GM12874 (cell line): ENCODE measurements at regions not wholly inside any gene's neighbourhood (a gene's known extent, or its start where the extent isn't known, plus 50 kb on each side); places are given as distances from the start of the nearest gene placed in this dataset.

Experiments used
- CTCF ChIP-seq: IDR thresholded peaks from 2 replicates; pipeline ENCODE4 v1.5.1; 2011; ENCODE audit warnings: low read depth, mild to moderate bottlenecking, control low read depth, low read length, moderate library complexity; ENCODE audit not compliant: insufficient read depth

- no peak for TF ChIP-seq CTCF
Measured at GRCh38 chr4:1565598-1566295, 118.4 kb downstream of the FAM53A start.

GRCh38 chr4:1564535-1565375 is 119.4 kb downstream of the FAM53A start:
- no peak for TF ChIP-seq CTCF

DNA sequence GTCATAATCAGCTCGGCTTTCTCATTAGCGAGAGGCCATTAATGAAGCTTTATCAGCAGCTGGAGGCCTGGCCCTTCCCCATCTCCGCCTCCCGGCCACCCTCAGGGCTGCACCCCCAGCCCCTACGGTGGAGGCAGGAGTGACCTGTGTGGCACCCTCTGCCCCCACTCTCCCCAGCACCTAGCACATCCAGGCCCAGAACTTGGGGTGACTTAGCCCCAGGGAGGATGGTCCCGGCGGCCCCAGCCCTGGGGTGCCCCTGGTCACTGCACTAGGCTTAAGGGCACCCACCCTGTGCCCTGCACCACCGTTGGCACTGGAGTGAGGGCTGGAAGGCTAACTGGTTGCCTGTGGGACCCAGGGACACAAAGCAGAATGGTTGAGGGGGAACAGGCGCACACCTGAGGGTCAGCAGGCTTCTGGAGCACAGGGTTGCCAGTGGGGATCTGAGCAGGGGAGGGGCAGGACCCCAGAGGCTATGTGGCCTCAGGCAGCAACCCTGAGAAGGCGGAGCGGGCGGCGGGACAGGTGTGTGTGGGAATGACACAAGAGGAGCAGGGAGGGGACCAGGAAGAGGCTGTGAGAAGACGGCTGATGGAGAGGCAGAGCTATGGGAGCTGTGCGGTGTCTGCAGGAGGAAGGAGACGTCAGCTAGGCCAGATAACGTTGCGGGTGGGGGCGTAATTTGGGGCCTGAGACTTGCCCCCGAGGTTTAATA is 120.2 kb downstream of the FAM53A start:
- TF ChIP-seq CTCF: no peak

DNA sequence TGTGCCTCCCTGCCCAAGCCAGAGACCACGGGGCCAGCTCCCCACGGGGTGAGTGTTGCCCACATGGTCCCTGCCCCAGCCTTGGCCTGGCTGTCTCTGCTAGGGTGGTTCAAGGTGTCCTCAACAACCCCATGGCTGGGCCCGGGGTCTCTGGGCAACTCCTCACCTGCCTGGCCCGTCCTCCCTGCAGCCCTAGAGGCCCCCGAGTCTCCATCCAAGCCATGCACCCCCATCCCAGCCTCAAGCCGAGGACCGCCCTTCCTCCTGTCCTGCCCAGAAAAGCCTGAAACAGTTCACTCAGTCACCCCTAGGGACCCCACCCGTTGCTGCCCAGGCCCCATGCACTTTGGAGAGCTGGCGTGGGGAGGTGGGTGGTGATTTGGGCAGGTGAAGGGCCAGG is 120.9 kb downstream of the FAM53A start:
- no peak for TF ChIP-seq CTCF

DNA sequence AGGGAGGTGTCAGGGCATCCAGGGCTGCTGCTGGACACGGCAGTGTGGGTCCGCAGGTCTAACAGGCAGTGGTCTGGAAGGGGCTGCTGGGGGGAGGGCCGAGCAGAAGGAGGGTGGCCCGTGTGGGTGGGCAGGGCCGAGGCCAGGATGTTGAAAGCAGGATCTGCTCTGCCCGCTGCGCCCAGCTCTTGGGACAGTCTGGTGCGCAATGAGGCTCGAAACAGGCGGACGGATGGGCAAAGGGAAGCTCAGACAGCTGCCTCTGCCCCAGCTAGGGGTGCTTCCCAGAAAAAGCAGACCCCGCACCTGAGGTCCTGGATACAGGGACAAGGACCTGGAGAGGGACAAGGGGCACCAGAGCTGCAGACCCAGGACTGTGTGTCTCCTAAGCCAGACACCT is 121.3 kb downstream of the FAM53A start:
- no peak for TF ChIP-seq CTCF

DNA sequence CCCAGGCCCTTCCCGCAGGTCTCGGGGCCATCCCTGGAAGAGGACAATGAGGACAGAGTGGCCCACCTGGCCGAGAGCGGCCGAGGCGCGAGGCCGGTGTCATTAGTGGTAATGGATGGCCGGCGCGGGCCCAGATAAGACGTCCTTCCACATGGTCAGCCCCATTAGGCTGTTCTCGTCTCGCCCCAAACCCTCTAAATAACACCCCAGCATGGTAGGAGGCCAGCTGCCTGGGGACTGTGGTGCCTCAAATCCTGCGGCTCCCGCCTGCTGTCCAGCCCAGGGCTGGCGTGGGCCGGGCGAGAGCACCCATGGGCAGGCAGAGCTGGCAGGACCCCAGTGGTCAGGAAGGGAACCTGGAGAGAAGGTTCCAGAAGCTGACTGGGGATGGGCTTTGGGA is 121.7 kb downstream of the FAM53A start:
- no peak for TF ChIP-seq CTCF

DNA sequence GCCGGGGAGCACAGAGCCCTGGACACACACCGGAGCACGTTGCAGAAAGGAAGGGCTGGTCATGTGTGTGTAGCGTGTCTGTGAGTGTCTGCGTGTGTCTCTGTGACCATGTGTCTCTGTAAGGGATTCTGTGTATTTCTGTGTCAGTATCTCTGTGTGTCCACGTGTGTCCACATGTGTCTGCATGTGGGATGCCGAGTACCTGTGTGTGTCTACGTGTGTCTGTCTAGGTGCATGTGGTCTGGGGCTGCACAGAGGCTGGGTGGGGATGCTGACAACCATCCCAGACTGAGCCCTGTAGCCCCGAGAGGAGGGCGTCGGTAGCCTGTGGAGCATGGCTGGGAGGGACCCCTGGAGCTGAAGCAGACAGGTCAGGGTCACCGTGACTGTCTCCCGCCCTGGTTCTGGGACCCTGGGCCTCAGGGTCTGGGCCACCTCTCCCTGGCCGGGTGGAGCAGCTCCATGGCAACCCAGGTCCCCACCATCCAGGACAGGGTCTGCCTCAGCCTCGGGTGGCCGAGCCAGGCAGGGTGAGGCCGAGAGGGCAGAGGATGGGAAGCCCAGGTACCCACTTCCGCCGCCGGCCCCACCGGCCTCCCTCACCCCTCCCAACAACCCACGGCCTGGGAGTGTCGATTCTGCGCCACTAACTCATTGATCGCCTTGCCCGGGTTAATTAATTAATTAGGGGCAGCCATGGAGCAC is 122.7 kb downstream of the FAM53A start:
- no peak for TF ChIP-seq CTCF
